Tongue (tissue), 1 donor: ENCODE measurements at regions not wholly inside any gene's neighbourhood (a gene's known extent, or its start where the extent isn't known, plus 50 kb on each side); places are given as distances from the start of the nearest gene placed in this dataset.
A peak's percentile ranks its signal among the peaks of the same experiment; 100 is the strongest.
"Not testable (repeated sequence)": the region's sequence is repeated elsewhere in the genome, so short reads cannot be mapped to it uniquely, and the experiment has no call there.

Source experiments
- DNase-seq: peaks from one replicate; pipeline ENCODE4 v3.0.0-alpha.2; 2015

GRCh38 chr4:32607978-32608377 is 1887.8 kb downstream of the PCDH7 start:
- DNase-seq = no peak

DNA sequence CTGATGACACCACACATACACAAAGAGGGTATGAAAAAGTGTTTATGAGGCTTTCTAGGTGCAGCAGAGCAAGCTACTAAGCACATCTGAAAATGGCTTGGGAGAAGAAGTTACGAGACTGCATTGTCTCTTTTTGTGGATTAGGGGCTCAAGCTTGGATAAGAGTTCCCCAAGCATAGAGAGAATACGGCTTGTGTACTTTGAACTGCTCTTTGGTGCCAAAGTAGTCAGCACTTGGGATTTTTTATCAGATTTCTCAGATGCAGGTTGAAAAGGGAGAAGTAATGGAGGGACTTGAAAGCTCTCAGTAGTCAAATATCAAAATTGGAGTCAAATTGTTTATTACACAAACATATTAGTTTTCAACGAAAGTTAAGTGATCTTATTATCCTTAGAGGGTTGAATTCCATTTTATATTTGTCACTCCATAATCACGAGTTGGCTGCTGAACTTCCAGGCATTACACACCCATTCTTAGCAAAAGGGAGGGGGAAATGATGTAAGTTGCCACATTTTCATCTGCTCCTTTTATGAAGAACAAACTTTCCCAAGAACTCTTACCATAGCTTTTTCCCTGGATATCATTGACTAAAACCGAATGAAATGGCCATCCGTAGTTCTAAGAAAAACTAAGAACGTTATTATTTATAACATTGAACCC is 1904.9 kb downstream of the PCDH7 start:
- DNase-seq = no peak

DNA sequence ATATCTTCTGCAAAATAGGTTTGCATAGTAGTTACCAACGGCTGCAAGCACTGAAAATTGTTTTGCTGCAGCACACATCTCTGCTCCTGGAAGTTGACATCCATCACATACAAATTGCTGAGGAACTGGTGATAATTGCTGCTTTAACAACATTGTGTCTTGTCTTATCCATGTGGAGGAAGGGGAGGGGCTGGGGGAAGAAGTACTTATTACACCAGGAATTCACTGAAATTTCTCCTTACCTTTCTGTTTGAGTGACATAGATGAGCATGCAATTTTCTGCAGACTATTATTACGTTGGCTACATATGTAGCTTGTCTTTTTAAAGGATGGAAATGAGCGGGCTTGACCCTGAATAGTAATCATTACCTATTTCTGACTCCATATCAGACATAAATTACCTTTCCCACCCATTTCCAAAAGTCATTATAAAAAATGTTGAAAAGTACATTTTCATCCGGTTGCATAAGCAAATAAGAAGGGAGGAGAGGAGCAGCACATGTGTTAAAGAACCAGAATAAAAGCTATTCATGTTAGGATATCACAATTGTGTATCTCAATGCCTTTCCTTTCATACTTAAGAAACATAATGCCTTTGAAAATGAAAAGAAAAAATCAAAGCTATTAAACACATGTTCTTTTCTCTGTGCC is 1905.6 kb downstream of the PCDH7 start:
- DNase-seq = no peak

DNA sequence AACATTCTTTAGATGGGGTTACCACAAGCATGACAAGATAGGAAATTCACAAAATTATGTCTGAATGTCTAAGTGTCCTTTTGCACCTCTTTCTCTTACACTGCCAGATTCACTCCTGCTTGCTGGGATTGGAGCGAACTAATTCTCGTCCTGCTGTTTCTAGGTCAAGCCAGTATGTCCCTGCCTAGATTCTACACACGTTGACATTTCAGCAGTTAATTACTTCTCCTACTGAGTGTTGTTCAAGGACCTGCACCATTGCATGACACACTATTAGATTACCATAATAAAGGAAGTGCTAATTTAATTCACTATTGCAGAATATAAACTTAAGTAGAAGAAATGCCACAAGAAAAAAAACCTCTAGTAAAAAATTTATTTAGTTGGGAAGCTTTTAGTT is 1911.7 kb downstream of the PCDH7 start:
- DNase-seq = no peak

GRCh38 chr4:32633421-32633820 is 1913.3 kb downstream of the PCDH7 start:
- DNase-seq = no peak

- no peak for DNase-seq
Observed at GRCh38 chr4:32645653-32646052, 1925.5 kb downstream of the PCDH7 start.

- DNase-seq = no peak
Observed at GRCh38 chr4:32658019-32658418, 1937.8 kb downstream of the PCDH7 start.

DNA sequence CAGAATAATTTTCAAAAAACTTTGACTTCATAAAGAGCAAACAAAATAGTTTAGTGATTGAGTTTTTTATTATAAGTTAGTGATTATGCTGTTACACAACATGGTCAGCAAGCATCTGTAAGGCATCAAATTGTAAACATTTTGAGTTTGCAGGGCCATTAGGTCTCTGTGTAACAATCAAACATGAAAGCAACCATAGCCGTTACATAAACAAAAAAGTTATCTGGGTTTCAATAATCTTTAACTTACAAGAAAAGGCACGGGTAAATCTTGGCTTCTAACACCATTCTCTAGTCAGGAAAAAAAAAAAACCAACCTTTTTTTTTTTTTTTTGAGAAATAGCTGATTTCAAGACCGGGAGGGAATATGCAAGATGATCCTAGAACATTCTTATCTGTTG is 1941.1 kb downstream of the PCDH7 start:
- no peak for DNase-seq

DNA sequence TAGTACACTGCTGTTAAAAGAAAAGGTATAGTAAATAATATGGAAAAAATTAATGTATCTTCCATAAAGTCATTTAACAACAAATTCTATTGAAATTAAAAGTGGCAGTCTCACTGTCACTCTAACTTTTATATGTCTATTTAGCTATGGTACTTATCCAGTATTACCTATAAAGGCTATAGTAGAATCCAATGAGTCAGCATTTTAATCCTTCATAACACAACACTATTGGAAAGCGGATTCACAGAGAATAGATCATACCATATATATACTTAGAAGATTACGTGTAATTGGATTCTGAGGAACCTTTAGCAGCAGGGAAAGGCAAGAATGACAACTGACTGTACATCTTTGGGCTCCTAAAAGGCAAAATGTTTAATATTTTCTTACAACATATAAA is 1942.6 kb downstream of the PCDH7 start:
- DNase-seq = no peak

DNA sequence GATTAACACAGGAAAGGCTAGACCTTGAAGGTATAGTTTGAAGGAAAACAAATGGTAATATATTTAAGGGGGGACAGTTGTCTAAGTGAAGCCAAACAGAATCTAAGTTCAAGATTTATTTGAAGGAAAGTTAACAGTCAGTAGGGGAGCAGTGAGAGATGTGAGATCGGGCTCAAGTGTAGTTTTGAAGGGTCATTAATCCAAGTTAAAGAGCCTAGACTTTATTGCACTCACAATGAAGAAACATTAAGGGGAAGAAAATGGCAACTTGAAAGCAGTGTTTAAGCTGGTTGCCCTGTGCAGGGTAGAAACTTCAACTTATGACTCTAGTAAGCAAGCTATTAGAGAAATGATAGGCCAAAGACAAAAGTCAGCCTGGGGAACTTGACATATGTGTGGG is 1952.2 kb downstream of the PCDH7 start:
- DNase-seq = no peak

DNA sequence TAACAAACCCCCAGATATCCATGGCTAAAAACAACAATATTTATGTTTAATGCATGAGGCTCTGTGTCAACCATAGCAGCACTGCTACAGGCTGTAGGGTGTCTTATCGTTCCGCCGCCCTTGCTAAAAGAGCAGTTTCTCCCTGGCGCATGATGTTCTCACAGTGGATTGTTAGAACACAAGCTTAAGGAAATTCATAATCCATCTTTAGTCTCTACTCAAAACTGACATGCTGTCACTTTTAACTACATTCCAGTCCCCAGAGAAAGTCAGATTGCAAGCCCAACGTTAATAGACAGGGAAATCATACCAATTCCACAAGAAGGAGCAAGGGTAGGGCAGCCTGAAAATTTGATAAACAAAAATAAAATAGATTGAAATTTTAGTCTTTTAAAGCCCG is 1960.8 kb downstream of the PCDH7 start:
- DNase-seq = no peak

GRCh38 chr4:32684160-32684559 is 1964.0 kb downstream of the PCDH7 start:
- no peak for DNase-seq

DNA sequence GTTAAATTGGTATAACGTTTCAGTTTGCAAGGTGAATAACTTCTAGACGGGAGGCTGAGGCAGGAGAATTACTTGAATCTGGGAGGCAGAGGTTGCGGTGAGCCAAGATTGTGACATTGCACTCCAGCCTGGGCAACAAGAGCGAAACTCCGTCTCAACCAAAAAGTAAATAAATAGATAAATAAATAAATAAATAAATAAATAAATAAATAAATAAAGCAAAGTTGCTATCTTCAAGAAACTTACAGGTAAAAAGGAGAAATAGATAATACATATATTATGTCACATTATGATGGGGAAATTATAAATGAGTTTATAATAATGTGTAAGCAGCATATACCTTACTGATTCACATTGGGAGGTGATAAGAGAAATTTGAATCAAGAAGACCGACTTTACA is 1966.0 kb downstream of the PCDH7 start:
- DNase-seq = no peak

DNA sequence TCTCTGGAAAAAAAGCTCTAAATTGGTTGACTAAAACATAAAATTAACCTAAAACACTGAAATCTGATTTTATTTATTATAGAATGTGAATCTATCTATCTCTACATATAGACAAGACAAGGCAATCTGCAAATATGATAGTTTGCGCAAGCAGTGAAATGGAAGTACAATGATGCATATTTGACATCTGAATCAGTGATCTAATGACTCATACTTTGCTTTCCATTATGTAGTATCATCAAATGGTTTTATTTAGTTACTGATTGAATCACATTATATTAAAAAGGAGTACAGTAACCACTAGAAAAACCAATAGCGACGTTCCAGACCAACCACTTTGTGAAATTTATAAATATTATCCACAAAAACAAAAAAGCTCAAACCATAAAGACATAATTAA is 1969.3 kb downstream of the PCDH7 start:
- no peak for DNase-seq

DNA sequence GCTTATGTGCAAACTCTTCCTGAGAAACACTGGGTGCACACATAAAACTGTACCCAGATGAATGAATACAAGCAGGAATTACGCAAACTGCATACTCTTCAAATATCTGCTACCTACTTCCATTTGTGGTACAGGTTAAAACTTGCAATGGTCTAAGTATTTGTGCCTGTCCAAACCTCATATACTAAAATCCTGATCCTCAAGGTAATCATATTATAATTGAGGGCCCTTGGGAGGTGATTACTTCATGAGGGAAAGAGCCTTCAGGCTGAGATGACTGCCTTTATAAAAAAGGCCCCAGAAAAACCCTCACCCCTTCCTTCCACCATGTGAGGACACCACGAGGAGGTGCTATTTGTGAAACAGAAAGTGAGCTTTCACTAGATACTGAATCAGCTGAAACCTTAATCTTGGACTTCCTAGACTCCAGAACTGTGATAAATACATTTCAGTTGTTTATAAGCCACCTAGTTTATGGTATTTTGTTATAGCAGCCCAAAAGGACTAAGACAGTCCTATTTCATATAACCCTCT is 1977.2 kb downstream of the PCDH7 start:
- no peak for DNase-seq

DNA sequence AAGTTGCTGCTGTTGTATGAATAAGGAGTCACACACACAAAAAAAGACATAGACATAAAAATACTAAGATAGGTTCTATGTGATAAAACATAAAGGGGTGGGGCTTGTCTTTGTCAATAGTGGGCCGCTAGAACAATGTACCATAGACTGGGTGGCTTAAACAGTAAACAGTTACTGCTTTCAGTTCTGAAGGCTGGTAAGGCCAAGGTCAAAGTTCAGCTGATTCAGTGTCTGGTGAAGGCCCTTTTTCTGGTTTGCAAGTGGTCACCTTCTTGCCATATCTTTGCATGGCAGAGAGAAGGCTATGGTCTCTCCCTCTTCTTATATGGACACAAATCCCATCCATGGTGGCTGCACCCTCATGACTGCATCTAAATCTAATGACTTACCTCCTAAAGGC is 1980.7 kb downstream of the PCDH7 start:
- DNase-seq = no peak

GRCh38 chr4:32706893-32707292 is 1986.7 kb downstream of the PCDH7 start:
- no peak for DNase-seq

DNA sequence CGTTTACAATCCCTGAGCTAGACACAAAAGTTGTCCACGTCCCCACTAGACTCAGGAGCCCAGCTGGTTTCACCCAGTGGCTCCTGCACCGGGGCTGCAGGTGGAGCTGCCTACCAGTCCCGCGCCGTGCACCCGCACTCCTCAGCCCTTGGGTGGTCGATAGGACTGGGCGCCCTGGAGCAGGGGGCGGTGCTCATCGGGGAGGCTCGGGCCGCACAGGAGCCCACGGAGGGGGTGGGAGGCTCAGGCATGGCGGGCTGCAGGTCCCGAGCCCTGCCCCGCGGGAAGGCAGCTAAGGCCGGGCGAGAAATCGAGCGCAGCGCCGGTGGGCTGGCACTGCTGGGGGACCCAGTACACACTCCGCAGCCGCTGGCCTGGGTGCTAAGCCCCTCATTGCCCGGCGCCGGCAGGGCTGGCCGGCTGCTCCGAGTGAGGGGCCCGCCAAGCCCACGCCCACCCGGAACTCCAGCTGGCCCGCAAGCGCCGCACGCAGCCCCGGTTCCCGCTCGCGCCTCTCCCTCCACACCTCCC is 1996.0 kb downstream of the PCDH7 start:
- DNase-seq = not testable (repeated sequence)

GRCh38 chr4:32735856-32736590 is 2015.9 kb downstream of the PCDH7 start:
- DNase-seq = no peak

DNA sequence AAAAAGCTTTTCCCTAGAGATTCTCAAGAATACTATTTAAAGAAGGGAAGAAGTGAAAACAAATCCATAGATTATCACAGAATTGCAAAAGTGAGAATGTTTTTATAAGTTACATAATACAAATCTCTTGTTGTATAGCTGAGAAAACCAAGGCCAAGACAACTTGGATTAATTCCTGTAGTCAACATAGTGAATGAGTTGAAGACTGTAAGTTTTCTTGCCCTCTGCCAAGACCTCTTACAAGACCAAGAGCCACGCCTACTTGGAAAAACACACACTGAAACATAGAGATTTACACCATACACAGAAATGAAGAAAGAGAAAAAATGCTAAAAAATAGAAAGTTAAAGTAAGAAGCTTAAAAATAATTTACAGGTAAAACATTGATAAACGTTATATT is 2024.0 kb downstream of the PCDH7 start:
- peak; percentile 2 for DNase-seq

- DNase-seq = no peak
Observed at GRCh38 chr4:32745351-32745750, 2025.2 kb downstream of the PCDH7 start.

DNA sequence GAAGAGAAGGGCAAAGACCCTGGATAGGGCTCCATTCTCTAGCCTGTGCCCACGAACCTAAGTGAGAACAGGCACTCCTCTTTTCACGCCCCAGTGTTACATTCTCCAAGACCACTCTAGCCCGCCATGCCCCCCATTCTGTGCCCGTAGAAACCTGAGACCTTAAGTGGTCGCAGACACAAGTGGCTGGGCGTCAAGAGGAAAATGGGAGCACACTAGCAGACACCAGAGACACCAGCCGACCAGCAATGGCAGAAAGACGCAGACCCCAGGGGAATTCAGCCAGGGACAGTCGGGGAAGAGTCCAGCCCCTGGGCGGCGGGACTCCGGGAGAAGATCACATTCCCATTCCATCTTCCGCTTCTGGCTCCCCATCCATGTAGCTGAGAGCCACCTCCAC is 2027.9 kb downstream of the PCDH7 start:
- DNase-seq = no peak

DNA sequence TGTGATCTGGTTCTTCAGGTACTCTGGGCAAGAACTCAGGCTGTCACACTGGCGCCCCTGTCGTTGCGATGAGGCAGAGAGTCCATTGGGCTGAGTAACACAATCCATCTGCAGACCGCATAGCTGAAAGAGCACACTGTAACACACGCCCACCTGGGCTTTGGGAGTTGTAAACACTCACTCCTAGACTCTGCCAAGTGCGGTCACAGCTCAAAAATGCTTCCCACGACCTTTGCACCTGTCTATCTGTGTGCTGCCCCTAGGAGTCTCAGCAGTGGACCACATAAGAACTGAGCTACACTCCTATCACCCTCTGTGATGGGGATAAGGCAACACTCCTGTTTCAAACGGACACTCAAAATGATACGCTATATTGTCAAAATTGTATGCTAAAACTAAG is 2028.3 kb downstream of the PCDH7 start:
- DNase-seq = no peak
